GM19023 (cell line): ENCODE measurements at regions not wholly inside any gene's neighbourhood (a gene's known extent, or its start where the extent isn't known, plus 50 kb on each side); places are given as distances from the start of the nearest gene placed in this dataset.
"Not testable (repeated sequence)": the region's sequence is repeated elsewhere in the genome, so short reads cannot be mapped to it uniquely, and the experiment has no call there.

ENCODE experiments used
- ATAC-seq: cut with Tn5 transposase; IDR thresholded peaks from one replicate; pipeline ENCODE4 v1.9.1; 2021; ENCODE audit warnings: mild to moderate bottlenecking, moderate library complexity; ENCODE audit not compliant: unreplicated experiment

GRCh38 chr7:125490167-125490566 is 560.5 kb upstream of the POT1 start:
- no peak for ATAC-seq

- no peak for ATAC-seq
Observed at GRCh38 chr7:125485223-125485622, 555.6 kb upstream of the POT1 start.

- ATAC-seq: no peak
Observed at GRCh38 chr7:125484755-125485154, 555.1 kb upstream of the POT1 start.

- no peak for ATAC-seq
Observed at GRCh38 chr7:125481323-125481722, 551.7 kb upstream of the POT1 start.

- no peak for ATAC-seq
Observed at GRCh38 chr7:125480762-125481161, 551.1 kb upstream of the POT1 start.

GRCh38 chr7:125468855-125469174 is 539.2 kb upstream of the POT1 start:
- ATAC-seq: no peak

- no peak for ATAC-seq
Observed at GRCh38 chr7:125467996-125468854, 538.6 kb upstream of the POT1 start.

- no peak for ATAC-seq
Observed at GRCh38 chr7:125465527-125465926, 535.9 kb upstream of the POT1 start.

- ATAC-seq: no peak
Observed at GRCh38 chr7:125462615-125463014, 533.0 kb upstream of the POT1 start.

GRCh38 chr7:125459038-125459437 is 529.4 kb upstream of the POT1 start:
- ATAC-seq: no peak

- no peak for ATAC-seq
Observed at GRCh38 chr7:125450749-125451148, 521.1 kb upstream of the POT1 start.

GRCh38 chr7:125445836-125446235 is 516.2 kb upstream of the POT1 start:
- no peak for ATAC-seq

- ATAC-seq: no peak
Observed at GRCh38 chr7:125444864-125445263, 515.2 kb upstream of the POT1 start.

- ATAC-seq: no peak
Observed at GRCh38 chr7:125436220-125436619, 506.6 kb upstream of the POT1 start.

GRCh38 chr7:125431349-125431748 is 501.7 kb upstream of the POT1 start:
- no peak for ATAC-seq

GRCh38 chr7:125430013-125430412 is 500.4 kb upstream of the POT1 start:
- no peak for ATAC-seq

- ATAC-seq: no peak
Observed at GRCh38 chr7:125427676-125428075, 498.1 kb upstream of the POT1 start.

GRCh38 chr7:125425506-125425905 is 495.9 kb upstream of the POT1 start:
- ATAC-seq: no peak

- no peak for ATAC-seq
Observed at GRCh38 chr7:125424721-125425120, 495.1 kb upstream of the POT1 start.

GRCh38 chr7:125423458-125424155 is 494.0 kb upstream of the POT1 start:
- no peak for ATAC-seq

- ATAC-seq: not testable (repeated sequence)
Observed at GRCh38 chr7:125421407-125421806, 491.8 kb upstream of the POT1 start.

- ATAC-seq: no peak
Observed at GRCh38 chr7:125412890-125413665, 483.5 kb upstream of the POT1 start.
